Stomach smooth muscle (tissue), 2 donors: ENCODE measurements at regions not wholly inside any gene's neighbourhood (a gene's known extent, or its start where the extent isn't known, plus 50 kb on each side); places are given as distances from the start of the nearest gene placed in this dataset.

Experiments
- H3K27ac ChIP-seq: one replicate; pipeline ENCODE4 v1.7.0; 2013; ENCODE audit warnings: mild to moderate bottlenecking, low read length, inconsistent platforms
- H3K27me3 ChIP-seq, 2 donors: one replicate each; pipeline ENCODE4 v1.7.0; 2013; ENCODE audit warnings: low read length in 2 of 2; ENCODE audit not compliant: insufficient read depth in 2 of 2, control insufficient read depth in 1 of 2
- H3K36me3 ChIP-seq, 2 donors: one replicate each; pipeline ENCODE4 v1.7.0; 2013; ENCODE audit warnings: low read length in 2 of 2; ENCODE audit not compliant: control insufficient read depth in 2 of 2, insufficient read depth in 2 of 2
- H3K4me1 ChIP-seq: one replicate; pipeline ENCODE4 v1.7.0; 2013; ENCODE audit warnings: low read length; ENCODE audit not compliant: control insufficient read depth, insufficient read depth
- H3K4me3 ChIP-seq, 2 donors: one replicate each; pipeline ENCODE4 v1.7.0; 2013; ENCODE audit warnings: low read length in 2 of 2
- H3K9ac ChIP-seq, 2 donors: one replicate each; pipeline ENCODE4 v1.7.0; 2013; ENCODE audit warnings: low read length in 2 of 2, mild to moderate bottlenecking in 1 of 2
- H3K9me3 ChIP-seq, 2 donors: one replicate each; pipeline ENCODE4 v1.7.0; 2013; ENCODE audit warnings: low read length in 2 of 2; ENCODE audit not compliant: control insufficient read depth in 2 of 2
- donor health status: healthy.
- donor health status: Pancreatic carcinoma.

GRCh38 chr16:65890203-65890602 is 476.3 kb upstream of the CDH5 start:
- Histone ChIP-seq H3K27ac (no peak overlapping the region), H3K27me3 (no peaks in the 10 kb centered on the region), H3K36me3 (no peaks in the 10 kb centered on the region), H3K4me3 (no peak overlapping the region), H3K9me3 (no peaks in the 10 kb centered on the region), H3K9ac (no peak overlapping the region), H3K4me1 (no peaks in the 10 kb centered on the region)

- no peaks in the 10 kb centered on the region for H3K36me3 ChIP-seq
- no peak overlapping the region for H3K4me3 ChIP-seq
- no peak overlapping the region for H3K9ac ChIP-seq
- no peaks in the 10 kb centered on the region for H3K4me1 ChIP-seq
- no peaks in the 10 kb centered on the region for H3K9me3 ChIP-seq
- no peaks in the 10 kb centered on the region for H3K27me3 ChIP-seq
- no peak overlapping the region for H3K27ac ChIP-seq
These were observed 476.9 kb upstream of the CDH5 start for GRCh38 chr16:65889533-65889966.

- no peak overlapping the region for H3K27ac ChIP-seq
- H3K4me1 ChIP-seq, result no peaks in the 10 kb centered on the region
- H3K27me3 ChIP-seq, result no peaks in the 10 kb centered on the region
- no peaks in the 10 kb centered on the region for H3K36me3 ChIP-seq
- H3K9me3 ChIP-seq, result no peaks in the 10 kb centered on the region
- H3K9ac ChIP-seq, result no peak overlapping the region
- no peak overlapping the region for H3K4me3 ChIP-seq
These were observed 478.3 kb upstream of the CDH5 start for GRCh38 chr16:65888201-65888600.

- no peaks in the 10 kb centered on the region for H3K4me1 ChIP-seq
- no peaks in the 10 kb centered on the region for H3K27me3 ChIP-seq
- no peaks in the 10 kb centered on the region for H3K9me3 ChIP-seq
- no peak overlapping the region for H3K4me3 ChIP-seq
- no peak overlapping the region for H3K9ac ChIP-seq
- H3K36me3 ChIP-seq, result no peaks in the 10 kb centered on the region
- H3K27ac ChIP-seq, result no peak overlapping the region
These were observed 482.5 kb upstream of the CDH5 start for GRCh38 chr16:65884018-65884417.

- Histone ChIP-seq H3K4me1 (no peaks in the 10 kb centered on the region), H3K4me3 (no peak overlapping the region), H3K27me3 (no peaks in the 10 kb centered on the region), H3K27ac (no peak overlapping the region), H3K9ac (no peak overlapping the region), H3K9me3 (no peaks in the 10 kb centered on the region), H3K36me3 (no peaks in the 10 kb centered on the region)
These were observed 488.1 kb upstream of the CDH5 start for GRCh38 chr16:65878347-65878746.

GRCh38 chr16:65876624-65877023 is 489.9 kb upstream of the CDH5 start:
- Histone ChIP-seq H3K36me3 (no peaks in the 10 kb centered on the region), H3K4me3 (no peak overlapping the region)

GRCh38 chr16:65876056-65876408 is 490.5 kb upstream of the CDH5 start:
- Histone ChIP-seq H3K27me3 (no peaks in the 10 kb centered on the region), H3K4me1 (no peaks in the 10 kb centered on the region), H3K9ac (no peak overlapping the region), H3K4me3 (no peak overlapping the region), H3K36me3 (no peaks in the 10 kb centered on the region), H3K9me3 (peaks cover 0 to 2% of the 10 kb centered on the region in 2 donors), H3K27ac (no peak overlapping the region)

More at GRCh38 chr16:65876624-65877023, 489.9 kb upstream of the CDH5 start:
- Histone ChIP-seq H3K9ac (no peak overlapping the region), H3K27me3 (no peaks in the 10 kb centered on the region), H3K27ac (no peak overlapping the region), H3K9me3 (no peaks in the 10 kb centered on the region), H3K4me1 (no peaks in the 10 kb centered on the region)

- Histone ChIP-seq H3K9me3 (peaks cover 0 to 3% of the 10 kb centered on the region in 2 donors), H3K36me3 (no peaks in the 10 kb centered on the region), H3K27me3 (no peaks in the 10 kb centered on the region), H3K27ac (no peak overlapping the region), H3K4me3 (no peak overlapping the region), H3K9ac (no peak overlapping the region), H3K4me1 (no peaks in the 10 kb centered on the region)
These were observed 491.0 kb upstream of the CDH5 start for GRCh38 chr16:65875381-65876055.

GRCh38 chr16:65869261-65869660 is 497.2 kb upstream of the CDH5 start:
- no peaks in the 10 kb centered on the region for H3K4me1 ChIP-seq
- H3K4me3 ChIP-seq, result no peak overlapping the region
- no peak overlapping the region for H3K27ac ChIP-seq
- peaks cover 0 to 3% of the 10 kb centered on the region in 2 donors for H3K9me3 ChIP-seq
- no peaks in the 10 kb centered on the region for H3K36me3 ChIP-seq
- H3K9ac ChIP-seq, result no peak overlapping the region
- H3K27me3 ChIP-seq, result peaks cover 0 to 2% of the 10 kb centered on the region in 2 donors

GRCh38 chr16:65867276-65867960 is 499.1 kb upstream of the CDH5 start:
- H3K36me3 ChIP-seq, result no peaks in the 10 kb centered on the region
- peaks cover 0 to 3% of the 10 kb centered on the region in 2 donors for H3K9me3 ChIP-seq
- H3K4me3 ChIP-seq, result no peak overlapping the region
- no peak overlapping the region for H3K27ac ChIP-seq
- H3K9ac ChIP-seq, result no peak overlapping the region
- H3K27me3 ChIP-seq, result peaks cover 0 to 2% of the 10 kb centered on the region in 2 donors
- no peaks in the 10 kb centered on the region for H3K4me1 ChIP-seq

- no peaks in the 10 kb centered on the region for H3K27me3 ChIP-seq
- no peak overlapping the region for H3K9ac ChIP-seq
- no peak overlapping the region for H3K27ac ChIP-seq
- no peaks in the 10 kb centered on the region for H3K4me1 ChIP-seq
- H3K4me3 ChIP-seq, result no peak overlapping the region
- no peaks in the 10 kb centered on the region for H3K9me3 ChIP-seq
- H3K36me3 ChIP-seq, result no peaks in the 10 kb centered on the region
These were observed 503.3 kb upstream of the CDH5 start for GRCh38 chr16:65863236-65863635.
